Neural progenitor cell (in vitro differentiated cells): ENCODE measurements at regions not wholly inside any gene's neighbourhood (a gene's known extent, or its start where the extent isn't known, plus 50 kb on each side); places are given as distances from the start of the nearest gene placed in this dataset.

Experiments
- DNase-seq: peaks from one replicate; pipeline ENCODE4 v3.0.0-alpha.2; 2016; ENCODE audit warnings: low spot score
- H2AFZ ChIP-seq: fragments of 200-600 bp; sonication (generic); replicated peaks from 2 replicates; pipeline ENCODE4 v1.6.1; 2016; ENCODE audit warnings: antibody characterized with exemption
- H3F3A ChIP-seq: fragments of 200-600 bp; sonication (generic); 2 replicates; pipeline ENCODE4 v1.6.1; 2016; ENCODE audit warnings: antibody characterized with exemption, low read depth
- H3K27ac ChIP-seq: fragments of 200-600 bp; sonication (generic); 2 replicates; pipeline ENCODE4 v1.5.1; 2016; ENCODE audit warnings: mild to moderate bottlenecking
- H3K27me3 ChIP-seq: fragments of 200-600 bp; sonication (generic); 2 replicates; pipeline ENCODE4 v1.6.1; 2016; ENCODE audit warnings: mild to moderate bottlenecking, moderate library complexity
- H3K36me3 ChIP-seq: fragments of 200-600 bp; sonication (generic); 2 replicates; pipeline ENCODE4 v1.5.1; 2016
- H3K4me1 ChIP-seq: fragments of 200-600 bp; sonication (generic); 2 replicates; pipeline ENCODE4 v1.6.1; 2016; ENCODE audit warnings: mixed run types
- H3K4me2 ChIP-seq: fragments of 200-600 bp; sonication (generic); 2 replicates; pipeline ENCODE4 v1.6.1; 2016
- H3K4me3 ChIP-seq: fragments of 200-600 bp; sonication (generic); 2 replicates; pipeline ENCODE4 v1.5.1; 2016
- H3K79me2 ChIP-seq: fragments of 200-600 bp; sonication (generic); 2 replicates; pipeline ENCODE4 v1.6.1; 2016; ENCODE audit warnings: low read depth
- H3K9ac ChIP-seq: fragments of 200-600 bp; sonication (generic); 2 replicates; pipeline ENCODE4 v1.6.1; 2016
- H3K9me3 ChIP-seq: fragments of 200-600 bp; sonication (generic); 2 replicates; pipeline ENCODE4 v1.5.1; 2016; ENCODE audit warnings: low read depth
- H4K20me1 ChIP-seq: fragments of 200-600 bp; sonication (generic); 2 replicates; pipeline ENCODE4 v1.6.1; 2016; ENCODE audit warnings: low read depth
- H3K27ac Mint-ChIP-seq: 3 replicates; pipeline ENCODE4 v1.8.0; 2021; ENCODE audit warnings: mixed read lengths
- H3K27me3 Mint-ChIP-seq: 2 replicates; pipeline ENCODE4 v1.8.0; 2022; ENCODE audit warnings: low read depth, mild to moderate bottlenecking, inconsistent platforms, moderate library complexity, mixed read lengths; ENCODE audit not compliant: insufficient read depth
- H3K36me3 Mint-ChIP-seq: 3 replicates; pipeline ENCODE4 v1.8.0; 2021; ENCODE audit warnings: mixed read lengths
- H3K4me1 Mint-ChIP-seq: 3 replicates; pipeline ENCODE4 v1.8.0; 2021; ENCODE audit warnings: mixed read lengths
- H3K4me3 Mint-ChIP-seq: 3 replicates; pipeline ENCODE4 v1.8.0; 2021; ENCODE audit warnings: mild to moderate bottlenecking, moderate library complexity, mixed read lengths
- H3K9me3 Mint-ChIP-seq: 3 replicates; pipeline ENCODE4 v1.8.0; 2020; ENCODE audit warnings: mixed read lengths
- CTCF ChIP-seq: fragments of 200-600 bp; sonication (generic); IDR thresholded peaks from 2 replicates; pipeline ENCODE4 v1.5.1; 2017; ENCODE audit warnings: antibody characterized with exemption, mild to moderate bottlenecking
- EZH2 ChIP-seq: fragments of 200-600 bp; sonication (generic); IDR thresholded peaks from 2 replicates; pipeline ENCODE4 v1.6.1; 2017; ENCODE audit warnings: antibody characterized with exemption, mild to moderate bottlenecking, moderate library complexity
- EZH2phosphoT487 ChIP-seq: fragments of 200-600 bp; sonication (generic); IDR thresholded peaks from 2 replicates; pipeline ENCODE4 v1.6.1; 2017; ENCODE audit warnings: antibody characterized with exemption

GRCh38 chr11:28559492-28559891, 451.3 kb downstream of the METTL15 start:
- Mint-ChIP-seq H3K36me3 (no peaks in the 10 kb centered on the region), H3K4me3 (peak overlapping the region; percentile 37), H3K27ac (peak overlapping the region; percentile 38), H3K9me3 (no peaks in the 10 kb centered on the region), H3K4me1 (peaks cover 14% of the 10 kb centered on the region), H3K27me3 (peaks cover 4% of the 10 kb centered on the region)
- H3K4me1 ChIP-seq, result peaks cover 12% of the 10 kb centered on the region
- DNase-seq, result peak; percentile 55
- TF ChIP-seq CTCF (no peak), EZH2 (no peak), EZH2phosphoT487 (no peak)
- peak overlapping the region; percentile 59 for H3K4me2 ChIP-seq
- no peaks in the 10 kb centered on the region for H4K20me1 ChIP-seq
- no peak overlapping the region for H3K27ac ChIP-seq
- peak overlapping the region; percentile 20 for H2AFZ ChIP-seq
- H3K27me3 ChIP-seq, result peaks cover 9% of the 10 kb centered on the region
- H3K9me3 ChIP-seq, result no peaks in the 10 kb centered on the region
- H3K36me3 ChIP-seq, result no peaks in the 10 kb centered on the region
- H3K4me3 ChIP-seq, result no peak overlapping the region
- H3K79me2 ChIP-seq, result no peaks in the 10 kb centered on the region
- H3K9ac ChIP-seq, result no peak overlapping the region
- H3F3A ChIP-seq, result no peaks in the 10 kb centered on the region

- Histone ChIP-seq H4K20me1 (no peaks in the 10 kb centered on the region), H3K27me3 (no peaks in the 10 kb centered on the region), H3K4me2 (peak overlapping the region; percentile 5), H2AFZ (no peak overlapping the region), H3K36me3 (no peaks in the 10 kb centered on the region), H3K9me3 (no peaks in the 10 kb centered on the region), H3K4me1 (peaks cover 27% of the 10 kb centered on the region), H3K79me2 (no peaks in the 10 kb centered on the region), H3K27ac (no peak overlapping the region), H3F3A (no peaks in the 10 kb centered on the region), H3K9ac (no peak overlapping the region), H3K4me3 (no peak overlapping the region)
- Mint-ChIP-seq H3K4me3 (no peak overlapping the region), H3K4me1 (peaks cover 30% of the 10 kb centered on the region), H3K9me3 (no peaks in the 10 kb centered on the region), H3K36me3 (no peaks in the 10 kb centered on the region), H3K27ac (peak overlapping the region; percentile 75), H3K27me3 (peaks cover 3% of the 10 kb centered on the region)
- TF ChIP-seq EZH2 (no peak), CTCF (no peak), EZH2phosphoT487 (no peak)
- no peak for DNase-seq
These were observed 439.1 kb downstream of the METTL15 start for GRCh38 chr11:28547321-28547741.

- TF ChIP-seq EZH2phosphoT487, result no peak
- TF ChIP-seq CTCF, result no peak
- no peak for TF ChIP-seq EZH2
- no peaks in the 10 kb centered on the region for H3K36me3 Mint-ChIP-seq
- H3K4me3 ChIP-seq, result no peak overlapping the region
- no peaks in the 10 kb centered on the region for H3K9me3 ChIP-seq
- no peaks in the 10 kb centered on the region for H4K20me1 ChIP-seq
- no peaks in the 10 kb centered on the region for H3K36me3 ChIP-seq
- H3K4me3 Mint-ChIP-seq, result no peak overlapping the region
- H3K9me3 Mint-ChIP-seq, result no peaks in the 10 kb centered on the region
- peaks cover 40% of the 10 kb centered on the region for H3K4me1 ChIP-seq
- DNase-seq, result no peak
- H3K27ac Mint-ChIP-seq, result no peak overlapping the region
- no peaks in the 10 kb centered on the region for H3K79me2 ChIP-seq
- H3F3A ChIP-seq, result no peaks in the 10 kb centered on the region
- H2AFZ ChIP-seq, result no peak overlapping the region
- H3K4me2 ChIP-seq, result no peak overlapping the region
- peaks cover 44% of the 10 kb centered on the region for H3K4me1 Mint-ChIP-seq
- H3K27me3 Mint-ChIP-seq, result peaks cover 3% of the 10 kb centered on the region
- no peak overlapping the region for H3K27ac ChIP-seq
- no peaks in the 10 kb centered on the region for H3K27me3 ChIP-seq
- no peak overlapping the region for H3K9ac ChIP-seq
These were observed 437.3 kb downstream of the METTL15 start for GRCh38 chr11:28545536-28545935.
